Hepatocyte (in vitro differentiated cells): ENCODE measurements at regions not wholly inside any gene's neighbourhood (a gene's known extent, or its start where the extent isn't known, plus 50 kb on each side); places are given as distances from the start of the nearest gene placed in this dataset.

Experiments used
- EZH2 ChIP-seq: fragments of 200-600 bp; sonication (generic); IDR thresholded peaks from 2 replicates; pipeline ENCODE4 v1.6.1; 2016; ENCODE audit warnings: antibody characterized with exemption, mild to moderate bottlenecking, borderline replicate concordance
- EZH2phosphoT487 ChIP-seq: fragments of 200-600 bp; sonication (generic); IDR thresholded peaks from one replicate; pipeline ENCODE4 v1.6.1; 2018; ENCODE audit warnings: antibody characterized with exemption, mild to moderate bottlenecking, low read depth, moderate library complexity; ENCODE audit not compliant: unreplicated experiment, severe bottlenecking
- TF ChIP-seq, protein P1 (sequence below): fragments of 200-600 bp; sonication (generic); IDR thresholded peaks from 2 replicates; pipeline ENCODE4 v1.5.1; 2016; ENCODE audit warnings: antibody characterized with exemption, mild to moderate bottlenecking; ENCODE audit not compliant: poor library complexity

DNA sequence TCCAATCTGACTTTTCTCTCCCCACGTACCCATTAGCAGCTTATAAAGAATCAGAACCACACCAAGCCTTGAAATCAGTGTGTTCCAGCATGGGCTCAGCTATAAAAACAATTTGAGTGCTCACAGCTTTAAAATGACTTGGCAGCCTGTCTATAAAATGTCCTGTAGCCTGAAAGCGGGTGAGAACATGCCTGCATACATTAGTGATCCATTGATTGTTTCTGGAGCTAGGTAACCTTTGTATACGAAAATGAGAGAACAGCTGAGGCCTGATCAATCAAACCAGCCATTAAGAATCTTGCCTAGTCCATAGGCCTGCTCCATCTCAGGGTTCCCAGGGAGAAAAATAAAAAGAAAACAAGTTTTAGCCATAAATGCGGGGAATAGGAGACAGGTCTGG lies 245.8 kb upstream of the SULF2 start:
- TF ChIP-seq, protein P1, sequence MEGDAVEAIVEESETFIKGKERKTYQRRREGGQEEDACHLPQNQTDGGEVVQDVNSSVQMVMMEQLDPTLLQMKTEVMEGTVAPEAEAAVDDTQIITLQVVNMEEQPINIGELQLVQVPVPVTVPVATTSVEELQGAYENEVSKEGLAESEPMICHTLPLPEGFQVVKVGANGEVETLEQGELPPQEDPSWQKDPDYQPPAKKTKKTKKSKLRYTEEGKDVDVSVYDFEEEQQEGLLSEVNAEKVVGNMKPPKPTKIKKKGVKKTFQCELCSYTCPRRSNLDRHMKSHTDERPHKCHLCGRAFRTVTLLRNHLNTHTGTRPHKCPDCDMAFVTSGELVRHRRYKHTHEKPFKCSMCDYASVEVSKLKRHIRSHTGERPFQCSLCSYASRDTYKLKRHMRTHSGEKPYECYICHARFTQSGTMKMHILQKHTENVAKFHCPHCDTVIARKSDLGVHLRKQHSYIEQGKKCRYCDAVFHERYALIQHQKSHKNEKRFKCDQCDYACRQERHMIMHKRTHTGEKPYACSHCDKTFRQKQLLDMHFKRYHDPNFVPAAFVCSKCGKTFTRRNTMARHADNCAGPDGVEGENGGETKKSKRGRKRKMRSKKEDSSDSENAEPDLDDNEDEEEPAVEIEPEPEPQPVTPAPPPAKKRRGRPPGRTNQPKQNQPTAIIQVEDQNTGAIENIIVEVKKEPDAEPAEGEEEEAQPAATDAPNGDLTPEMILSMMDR = no peak
- no peak for TF ChIP-seq EZH2
- no peak for TF ChIP-seq EZH2phosphoT487
